Activated naive CD8-positive, alpha-beta T cell treated with anti-CD3 and anti-CD28 coated beads, Interleukin-2, amount 50 U/mL, for 24 hours (primary cell): ENCODE measurements at regions not wholly inside any gene's neighbourhood (a gene's known extent, or its start where the extent isn't known, plus 50 kb on each side); places are given as distances from the start of the nearest gene placed in this dataset.
"Not testable (repeated sequence)": the region's sequence is repeated elsewhere in the genome, so short reads cannot be mapped to it uniquely, and the experiment has no call there.

Source experiments
- ATAC-seq: fragments of 150-1000 bp; cut with Tn5 transposase; one replicate; pipeline ENCODE4 v1.10.0; 2021
- DNase-seq: peaks from one replicate; pipeline ENCODE4 v3.0.0; 2021
- H3K27ac Mint-ChIP-seq: one replicate; pipeline ENCODE4 v1.8.0; 2021; ENCODE audit warnings: mild to moderate bottlenecking, mixed read lengths
- H3K27me3 Mint-ChIP-seq: one replicate; pipeline ENCODE4 v1.8.0; 2021; ENCODE audit warnings: mixed read lengths
- H3K36me3 Mint-ChIP-seq: one replicate; pipeline ENCODE4 v1.8.0; 2021; ENCODE audit warnings: low read depth, mixed read lengths
- H3K4me1 Mint-ChIP-seq: one replicate; pipeline ENCODE4 v1.8.0; 2021; ENCODE audit warnings: mixed read lengths
- H3K4me3 Mint-ChIP-seq: one replicate; pipeline ENCODE4 v1.8.0; 2021; ENCODE audit warnings: mild to moderate bottlenecking, moderate library complexity, mixed read lengths
- H3K9me3 Mint-ChIP-seq: one replicate; pipeline ENCODE4 v1.8.0; 2021; ENCODE audit warnings: mixed read lengths

DNA sequence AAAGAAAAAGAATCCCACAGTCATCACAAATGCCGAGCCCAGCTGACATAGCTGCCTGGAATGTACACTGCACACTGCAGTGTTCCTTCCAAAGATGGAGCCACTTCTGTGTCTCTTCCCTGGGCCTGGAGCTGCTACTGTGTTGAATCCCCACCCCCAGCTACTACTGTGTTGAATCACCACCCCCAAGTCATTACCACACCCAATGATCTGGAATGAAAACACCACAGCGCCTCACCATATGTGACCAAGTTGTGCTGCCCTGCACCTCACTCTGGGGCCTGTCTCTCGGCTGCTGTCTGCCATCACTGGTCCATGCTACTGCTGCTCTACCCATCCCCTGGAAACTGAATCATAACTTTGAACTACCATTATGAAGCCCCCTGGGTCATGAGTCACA is 861.2 kb downstream of the UQCRFS1 start:
- no peak overlapping the region for H3K27ac Mint-ChIP-seq
- peaks cover 2% of the 10 kb centered on the region for H3K27me3 Mint-ChIP-seq
- H3K4me3 Mint-ChIP-seq, result no peak overlapping the region
- H3K9me3 Mint-ChIP-seq, result peaks cover 22% of the 10 kb centered on the region
- no peak for ATAC-seq
- no peaks in the 10 kb centered on the region for H3K4me1 Mint-ChIP-seq
- no peak for DNase-seq
- no peaks in the 10 kb centered on the region for H3K36me3 Mint-ChIP-seq

DNA sequence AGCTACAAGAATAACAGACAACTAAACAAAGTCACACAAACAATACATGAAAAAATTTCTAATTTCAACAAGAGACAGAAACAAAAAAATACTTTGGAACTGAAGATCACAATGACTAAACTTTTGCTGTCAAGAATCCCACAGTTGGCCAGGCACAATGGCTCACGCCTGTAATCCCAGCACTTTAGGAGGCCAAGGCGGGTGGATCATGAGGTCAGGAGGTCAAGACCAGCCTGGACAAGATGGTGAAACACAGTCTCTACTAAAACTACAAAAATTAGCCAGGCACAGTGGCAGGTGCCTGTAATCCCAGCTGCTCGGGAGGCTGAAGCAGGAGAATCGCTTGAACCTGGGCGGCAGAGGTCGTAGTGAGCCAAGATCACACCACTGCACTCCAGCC is 861.6 kb downstream of the UQCRFS1 start:
- not testable (repeated sequence) for H3K36me3 Mint-ChIP-seq, H3K27me3 Mint-ChIP-seq, DNase-seq, ATAC-seq, H3K4me1 Mint-ChIP-seq, H3K27ac Mint-ChIP-seq, H3K4me3 Mint-ChIP-seq
- H3K9me3 Mint-ChIP-seq, result peaks cover 22% of the 10 kb centered on the region

DNA sequence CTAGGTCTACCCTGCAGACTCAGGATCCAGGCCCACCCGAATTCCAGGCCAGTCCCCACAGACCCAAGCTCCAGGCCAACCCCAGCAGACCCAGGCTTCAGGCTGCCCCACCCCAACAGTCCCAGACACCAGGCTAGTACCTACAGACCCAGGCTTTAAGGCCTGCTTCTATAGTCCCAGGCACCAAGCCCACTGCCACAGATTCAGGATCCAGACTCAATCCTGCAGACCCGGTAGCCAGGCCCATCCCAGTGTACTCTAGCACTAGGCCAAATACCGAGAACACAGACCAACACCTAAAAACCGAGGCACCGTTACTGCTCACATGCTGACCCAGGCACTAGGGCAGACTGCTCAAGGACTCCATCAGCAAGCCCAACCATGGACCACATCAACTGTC is 862.3 kb downstream of the UQCRFS1 start:
- Mint-ChIP-seq H3K4me3 (no peak overlapping the region), H3K36me3 (no peaks in the 10 kb centered on the region), H3K4me1 (no peaks in the 10 kb centered on the region), H3K27me3 (peaks cover 2% of the 10 kb centered on the region), H3K27ac (no peak overlapping the region), H3K9me3 (peaks cover 22% of the 10 kb centered on the region)
- ATAC-seq (no peak), DNase-seq (no peak)

DNA sequence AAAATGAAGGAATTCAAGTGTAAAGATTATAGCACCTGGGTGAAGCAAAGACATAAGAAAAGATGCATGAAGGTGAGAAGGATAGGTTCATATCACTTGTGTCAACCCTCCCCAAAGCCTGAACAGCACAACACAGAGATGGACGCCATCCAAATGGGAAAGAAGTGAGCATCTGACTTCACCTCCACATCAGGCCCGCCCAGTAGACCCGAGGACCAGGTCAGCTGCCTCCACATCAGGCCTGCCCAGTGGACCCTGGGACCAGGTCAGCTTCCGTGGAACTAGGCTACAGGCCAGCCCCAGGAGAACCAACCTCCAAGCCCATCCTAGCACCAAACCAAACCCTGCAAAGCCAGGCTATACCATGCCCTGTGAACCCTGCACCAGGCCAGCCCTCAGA is 862.9 kb downstream of the UQCRFS1 start:
- ATAC-seq (no peak), DNase-seq (no peak)
- no peak overlapping the region for H3K27ac Mint-ChIP-seq
- peaks cover 2% of the 10 kb centered on the region for H3K27me3 Mint-ChIP-seq
- H3K9me3 Mint-ChIP-seq, result peaks cover 22% of the 10 kb centered on the region
- no peak overlapping the region for H3K4me3 Mint-ChIP-seq
- H3K36me3 Mint-ChIP-seq, result no peaks in the 10 kb centered on the region
- H3K4me1 Mint-ChIP-seq, result no peaks in the 10 kb centered on the region

DNA sequence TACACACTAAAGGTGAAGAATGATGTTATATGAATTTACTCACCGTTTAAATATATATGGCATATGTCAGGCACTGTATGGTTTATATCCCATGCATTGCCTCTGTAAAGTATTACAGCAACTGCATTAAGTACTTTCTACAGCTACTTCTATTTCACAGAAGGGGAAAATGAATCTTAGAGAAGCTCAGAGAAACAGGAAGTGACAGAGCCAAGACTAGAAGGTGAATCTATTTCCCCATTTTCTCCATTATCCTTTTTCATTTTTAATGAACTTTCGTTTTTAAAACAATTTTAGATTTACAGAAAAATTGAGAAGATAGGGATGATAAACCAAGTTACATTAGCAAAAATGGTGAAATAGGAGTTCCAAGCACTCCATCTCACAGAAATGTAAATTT is 863.3 kb downstream of the UQCRFS1 start:
- H3K9me3 Mint-ChIP-seq, result peaks cover 22% of the 10 kb centered on the region
- no peak overlapping the region for H3K4me3 Mint-ChIP-seq
- no peaks in the 10 kb centered on the region for H3K4me1 Mint-ChIP-seq
- no peak overlapping the region for H3K27ac Mint-ChIP-seq
- DNase-seq (no peak), ATAC-seq (no peak)
- H3K27me3 Mint-ChIP-seq, result peaks cover 2% of the 10 kb centered on the region
- no peaks in the 10 kb centered on the region for H3K36me3 Mint-ChIP-seq

DNA sequence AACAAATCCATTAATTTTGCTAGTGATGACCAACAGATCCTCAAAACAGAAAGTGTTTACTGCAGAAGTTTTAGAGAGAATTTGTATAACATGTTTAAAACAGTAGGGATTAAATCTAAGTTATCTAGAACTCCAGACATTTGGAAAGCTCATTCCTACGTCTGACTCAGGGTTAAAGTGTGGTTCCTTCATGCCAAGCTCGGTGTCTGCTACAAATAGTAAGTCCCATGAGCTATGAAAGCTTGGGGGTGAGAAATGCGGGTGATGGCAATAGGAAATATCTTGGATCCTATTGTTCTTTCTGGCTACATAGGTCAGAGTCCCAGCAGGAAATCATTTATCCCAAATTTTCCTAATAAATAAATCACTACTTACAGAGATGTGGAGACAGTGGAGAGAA is 867.1 kb downstream of the UQCRFS1 start:
- H3K9me3 Mint-ChIP-seq, result peaks cover 4% of the 10 kb centered on the region
- ATAC-seq (no peak), DNase-seq (no peak)
- H3K4me3 Mint-ChIP-seq, result no peak overlapping the region
- no peaks in the 10 kb centered on the region for H3K36me3 Mint-ChIP-seq
- H3K4me1 Mint-ChIP-seq, result no peaks in the 10 kb centered on the region
- no peak overlapping the region for H3K27ac Mint-ChIP-seq
- no peaks in the 10 kb centered on the region for H3K27me3 Mint-ChIP-seq

DNA sequence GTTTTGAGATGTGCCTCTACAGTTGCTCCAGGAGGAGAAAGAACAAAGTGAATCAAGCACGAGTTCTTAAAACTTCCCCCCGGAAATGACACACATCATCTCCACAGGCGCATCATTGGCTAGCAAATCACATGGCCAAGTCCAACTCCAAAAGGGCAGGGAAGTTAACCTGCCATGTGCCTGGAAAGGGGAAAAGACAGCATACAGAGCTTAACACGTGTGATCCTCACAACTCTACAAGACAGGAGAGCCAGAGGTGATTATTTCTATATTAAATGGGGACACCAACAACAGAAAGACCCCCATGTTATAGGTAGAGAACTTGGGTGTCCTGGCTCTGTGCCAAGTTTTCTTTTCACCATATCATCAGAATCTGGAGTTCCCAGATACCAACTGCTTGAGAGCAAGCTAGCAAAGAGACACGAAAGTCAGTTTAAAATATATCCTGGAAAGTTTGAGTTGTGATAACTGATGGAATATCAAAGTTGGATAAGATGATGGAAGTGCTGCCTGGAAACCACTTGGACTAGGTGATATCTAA is 871.1 kb downstream of the UQCRFS1 start:
- peaks cover 18% of the 10 kb centered on the region for H3K9me3 Mint-ChIP-seq
- ATAC-seq, result no peak
- no peak overlapping the region for H3K4me3 Mint-ChIP-seq
- H3K4me1 Mint-ChIP-seq, result no peaks in the 10 kb centered on the region
- no peaks in the 10 kb centered on the region for H3K27me3 Mint-ChIP-seq
- H3K36me3 Mint-ChIP-seq, result no peaks in the 10 kb centered on the region
- no peak for DNase-seq
- H3K27ac Mint-ChIP-seq, result no peak overlapping the region

DNA sequence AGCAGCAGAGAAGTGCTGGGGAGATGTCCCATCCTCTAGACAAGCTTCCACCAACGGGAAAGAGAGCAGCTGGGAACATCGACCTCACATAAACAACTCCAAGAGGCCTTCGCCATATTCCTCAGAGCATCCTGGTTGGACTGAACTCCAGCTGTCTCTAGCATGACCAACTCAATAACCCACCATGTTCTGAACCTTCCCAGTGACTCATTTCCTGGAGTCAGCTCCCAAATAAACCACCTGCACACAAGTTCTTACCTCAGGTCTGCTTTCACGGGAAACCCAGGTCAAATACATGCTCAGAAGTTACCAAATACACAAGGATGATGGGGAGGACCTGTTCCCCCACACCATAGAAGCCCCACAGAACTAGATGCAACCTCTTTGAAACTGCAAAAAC is 878.5 kb downstream of the UQCRFS1 start:
- H3K27me3 Mint-ChIP-seq, result no peaks in the 10 kb centered on the region
- peaks cover 9% of the 10 kb centered on the region for H3K9me3 Mint-ChIP-seq
- DNase-seq (no peak), ATAC-seq (no peak)
- no peak overlapping the region for H3K4me3 Mint-ChIP-seq
- no peaks in the 10 kb centered on the region for H3K4me1 Mint-ChIP-seq
- H3K36me3 Mint-ChIP-seq, result no peaks in the 10 kb centered on the region
- H3K27ac Mint-ChIP-seq, result no peak overlapping the region

DNA sequence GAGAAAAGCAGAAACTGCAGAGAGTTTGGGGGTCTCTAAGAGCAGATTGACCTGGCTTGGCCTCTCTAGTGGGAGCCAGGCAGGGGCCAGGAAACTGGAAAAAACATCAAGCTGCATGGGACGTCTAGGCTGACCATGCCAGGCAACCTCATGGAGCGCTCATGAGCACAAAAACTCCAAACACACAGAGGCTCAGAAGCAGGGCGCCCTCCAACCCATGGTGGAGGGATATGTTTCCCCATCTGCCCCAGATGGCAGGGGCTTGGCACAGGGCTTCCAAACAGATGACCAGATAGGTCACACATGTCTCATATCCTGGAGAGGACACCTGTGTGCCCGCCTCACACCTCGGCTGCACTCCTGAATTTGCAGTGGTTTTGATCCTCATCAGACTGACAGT is 879.0 kb downstream of the UQCRFS1 start:
- peaks cover 6% of the 10 kb centered on the region for H3K9me3 Mint-ChIP-seq
- H3K27me3 Mint-ChIP-seq, result no peaks in the 10 kb centered on the region
- DNase-seq, result no peak

DNA sequence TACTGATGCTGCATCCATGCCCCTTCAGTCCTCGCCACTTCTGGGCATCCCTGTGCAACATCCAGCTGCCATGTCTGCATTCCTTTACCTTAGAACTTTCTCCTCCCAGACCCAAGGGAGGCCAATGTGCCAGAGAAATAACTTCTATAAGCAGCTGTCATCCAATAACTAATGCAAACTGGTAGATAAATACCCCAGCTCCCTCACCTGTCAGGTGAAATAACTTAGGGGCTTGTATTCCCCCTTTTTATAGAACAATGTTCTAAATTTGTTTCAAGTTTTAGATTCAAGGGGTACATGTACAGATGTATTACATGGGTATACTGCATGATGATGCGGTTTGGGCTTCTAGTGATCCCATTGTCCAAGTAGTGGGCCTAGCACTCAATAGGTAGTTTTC is 880.1 kb downstream of the UQCRFS1 start:
- H3K27me3 Mint-ChIP-seq, result no peaks in the 10 kb centered on the region
- no peak overlapping the region for H3K4me3 Mint-ChIP-seq
- peaks cover 4% of the 10 kb centered on the region for H3K9me3 Mint-ChIP-seq
- DNase-seq, result no peak
- no peaks in the 10 kb centered on the region for H3K36me3 Mint-ChIP-seq
- no peak overlapping the region for H3K27ac Mint-ChIP-seq
- ATAC-seq, result no peak
- no peaks in the 10 kb centered on the region for H3K4me1 Mint-ChIP-seq

More for the DNA sequence above, 879.0 kb downstream of the UQCRFS1 start:
- no peaks in the 10 kb centered on the region for H3K36me3 Mint-ChIP-seq
- H3K27ac Mint-ChIP-seq, result no peak overlapping the region
- H3K4me1 Mint-ChIP-seq, result no peaks in the 10 kb centered on the region
- no peak overlapping the region for H3K4me3 Mint-ChIP-seq
- no peak for ATAC-seq

DNA sequence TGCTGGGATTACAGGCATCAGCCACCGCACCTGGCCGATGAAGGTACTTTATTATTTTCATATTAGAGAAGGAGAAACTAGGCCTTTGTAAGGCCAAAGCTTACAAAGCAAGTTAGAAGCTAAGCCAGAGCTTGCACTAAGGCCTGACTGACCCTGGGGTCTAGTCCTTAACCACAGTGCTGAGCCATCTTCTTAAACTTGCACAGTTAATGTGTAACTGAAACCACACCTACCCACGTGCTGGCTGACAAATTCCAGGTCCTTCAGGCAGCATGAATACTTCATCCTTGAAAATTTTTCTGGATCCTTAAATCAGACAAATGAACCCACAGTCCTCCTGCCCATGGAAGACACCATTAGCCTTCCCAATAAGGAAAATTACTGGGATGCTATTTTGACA is 880.6 kb downstream of the UQCRFS1 start:
- Mint-ChIP-seq H3K27me3 (no peaks in the 10 kb centered on the region), H3K4me3 (no peak overlapping the region), H3K4me1 (no peaks in the 10 kb centered on the region), H3K36me3 (no peaks in the 10 kb centered on the region), H3K9me3 (peaks cover 4% of the 10 kb centered on the region), H3K27ac (no peak overlapping the region)
- ATAC-seq, result no peak
- no peak for DNase-seq

DNA sequence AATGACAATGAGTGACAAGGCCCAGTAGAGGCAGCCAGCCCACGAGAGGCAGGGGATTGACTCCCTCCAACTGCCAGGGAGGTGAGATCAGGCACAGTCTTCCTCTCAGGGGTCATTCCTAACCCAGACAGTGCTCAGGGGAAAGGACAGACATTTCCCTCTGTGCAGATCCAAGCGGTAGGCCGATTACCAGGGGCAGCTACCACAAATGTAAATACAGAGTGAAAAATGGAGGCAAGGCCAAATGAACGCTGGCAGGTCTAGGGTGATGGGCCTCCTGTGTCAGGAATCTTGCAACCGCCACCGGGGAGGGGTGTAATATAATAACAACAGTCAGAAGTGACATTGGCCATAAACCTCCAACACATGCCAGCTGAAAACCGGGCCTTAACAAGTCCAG is 881.4 kb downstream of the UQCRFS1 start:
- no peaks in the 10 kb centered on the region for H3K4me1 Mint-ChIP-seq
- peaks cover 4% of the 10 kb centered on the region for H3K9me3 Mint-ChIP-seq
- DNase-seq, result no peak
- ATAC-seq, result no peak
- no peaks in the 10 kb centered on the region for H3K27me3 Mint-ChIP-seq
- H3K36me3 Mint-ChIP-seq, result no peaks in the 10 kb centered on the region
- no peak overlapping the region for H3K27ac Mint-ChIP-seq
- no peak overlapping the region for H3K4me3 Mint-ChIP-seq

DNA sequence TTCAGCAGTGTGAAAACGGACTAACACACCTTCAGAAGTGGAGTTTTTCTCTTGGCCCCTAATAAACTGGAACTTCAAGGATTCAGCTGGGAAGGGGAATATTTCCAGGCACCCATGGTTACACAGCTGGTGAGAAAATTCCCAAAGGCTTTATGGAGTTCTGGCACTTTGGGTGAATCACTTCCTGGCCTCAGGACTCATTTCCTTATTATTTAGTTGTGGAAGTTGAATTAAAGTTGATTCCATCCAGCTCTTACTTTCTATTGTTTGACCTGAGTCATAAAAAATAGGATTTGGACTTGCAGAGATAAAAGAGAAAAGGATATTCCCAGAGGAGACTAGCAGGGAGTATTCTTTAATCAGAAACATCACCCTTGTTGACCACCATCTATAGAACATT is 882.1 kb downstream of the UQCRFS1 start:
- DNase-seq (no peak), ATAC-seq (no peak)
- H3K9me3 Mint-ChIP-seq, result peaks cover 4% of the 10 kb centered on the region
- H3K36me3 Mint-ChIP-seq, result no peaks in the 10 kb centered on the region
- no peak overlapping the region for H3K4me3 Mint-ChIP-seq
- no peaks in the 10 kb centered on the region for H3K4me1 Mint-ChIP-seq
- no peaks in the 10 kb centered on the region for H3K27me3 Mint-ChIP-seq
- H3K27ac Mint-ChIP-seq, result no peak overlapping the region

DNA sequence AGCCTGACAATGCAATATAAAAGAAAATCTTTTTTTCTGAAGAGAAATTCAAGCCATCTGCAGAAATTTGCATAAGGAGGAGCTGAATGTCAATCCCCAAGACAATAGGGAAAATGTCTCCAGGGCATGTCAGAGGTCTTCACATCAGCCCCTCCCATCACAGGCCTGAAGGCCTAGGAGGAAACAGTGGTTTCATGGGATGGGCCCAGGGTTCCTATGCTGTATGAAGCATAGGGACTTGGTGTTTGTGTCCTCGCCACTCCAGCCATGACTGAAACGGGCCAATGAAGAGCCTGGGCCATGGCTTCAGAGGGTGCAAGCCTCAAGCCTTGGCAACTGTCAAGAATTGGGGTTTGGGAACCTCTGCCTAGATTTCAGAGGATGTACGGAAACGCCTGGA is 883.5 kb downstream of the UQCRFS1 start:
- Mint-ChIP-seq H3K9me3 (peaks cover 4% of the 10 kb centered on the region), H3K27me3 (no peaks in the 10 kb centered on the region), H3K4me3 (no peak overlapping the region), H3K36me3 (no peaks in the 10 kb centered on the region), H3K4me1 (no peaks in the 10 kb centered on the region), H3K27ac (no peak overlapping the region)
- ATAC-seq (no peak), DNase-seq (no peak)

DNA sequence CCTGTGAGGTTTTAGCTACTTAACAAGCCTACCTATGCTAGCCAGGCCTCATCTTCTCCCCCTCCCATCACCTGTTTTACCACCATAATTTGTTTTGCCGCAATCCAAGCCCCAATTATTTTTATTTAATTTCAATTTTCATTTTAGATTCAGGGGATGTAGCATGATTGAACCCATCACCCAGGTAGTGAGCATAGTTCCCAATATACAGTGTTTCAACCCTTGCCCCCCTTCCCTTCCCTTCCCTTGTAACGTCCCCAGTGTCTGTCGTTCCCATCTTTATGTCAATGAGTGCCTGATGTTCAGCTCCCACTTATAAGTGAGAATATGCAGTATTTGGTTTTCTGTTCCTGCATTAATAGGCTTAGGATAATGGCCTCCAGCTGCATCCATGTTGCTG is 885.0 kb downstream of the UQCRFS1 start:
- no peak overlapping the region for H3K4me3 Mint-ChIP-seq
- H3K4me1 Mint-ChIP-seq, result no peaks in the 10 kb centered on the region
- DNase-seq (no peak), ATAC-seq (no peak)
- H3K27me3 Mint-ChIP-seq, result no peaks in the 10 kb centered on the region
- peaks cover 4% of the 10 kb centered on the region for H3K9me3 Mint-ChIP-seq
- no peak overlapping the region for H3K27ac Mint-ChIP-seq
- no peaks in the 10 kb centered on the region for H3K36me3 Mint-ChIP-seq

DNA sequence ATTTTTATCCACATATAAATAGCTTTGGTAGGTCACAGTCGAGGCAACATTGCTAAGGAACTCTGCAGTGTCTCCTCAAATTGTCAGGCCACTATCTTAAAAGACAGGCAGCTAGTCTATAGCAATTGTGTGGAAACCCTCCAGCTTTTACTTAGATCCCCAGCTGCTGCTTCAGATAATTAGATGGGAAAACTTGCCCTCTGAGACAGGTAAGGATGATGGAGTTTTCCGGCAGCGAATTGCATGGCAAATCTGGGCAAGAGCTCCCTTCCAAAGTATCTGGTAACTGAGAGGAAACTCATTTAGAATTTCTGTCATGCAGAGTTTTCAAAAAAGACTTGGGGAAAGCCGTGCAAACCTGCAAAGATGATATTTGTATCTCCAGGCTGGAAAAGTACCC is 886.2 kb downstream of the UQCRFS1 start:
- Mint-ChIP-seq H3K4me1 (no peaks in the 10 kb centered on the region), H3K36me3 (no peaks in the 10 kb centered on the region), H3K27ac (no peak overlapping the region), H3K27me3 (no peaks in the 10 kb centered on the region), H3K4me3 (no peak overlapping the region), H3K9me3 (peaks cover 4% of the 10 kb centered on the region)
- ATAC-seq, result no peak
- DNase-seq, result no peak
